Lower leg skin (tissue), 3 donors: ENCODE measurements at regions not wholly inside any gene's neighbourhood (a gene's known extent, or its start where the extent isn't known, plus 50 kb on each side); places are given as distances from the start of the nearest gene placed in this dataset.

Source experiments
- CTCF ChIP-seq, 3 donors: fragments of 450-650 bp; IDR thresholded peaks; one replicate each; pipeline ENCODE4 v1.5.1; 2016; ENCODE audit warnings: antibody characterized with exemption in 3 of 3, mild to moderate bottlenecking in 3 of 3, moderate library complexity in 2 of 3
- POLR2A ChIP-seq, 2 donors: fragments of 450-650 bp; IDR thresholded peaks; one replicate each; pipeline ENCODE4 v1.6.1; 2016 to 2017; ENCODE audit warnings: antibody characterized with exemption in 2 of 2, mild to moderate bottlenecking in 1 of 2, moderate library complexity in 1 of 2

- TF ChIP-seq CTCF (IDR thresholded peaks at IDR 0.05) (no peak), POLR2A (IDR thresholded peaks at IDR 0.05) (no peak)
Observed at GRCh38 chr11:114986365-114986764, 308.0 kb downstream of the NXPE2 start.
